ENCODE measurements at regions not wholly inside any gene's neighbourhood (a gene's known extent, or its start where the extent isn't known, plus 50 kb on each side); places are given as distances from the start of the nearest gene placed in this dataset.

DNA sequence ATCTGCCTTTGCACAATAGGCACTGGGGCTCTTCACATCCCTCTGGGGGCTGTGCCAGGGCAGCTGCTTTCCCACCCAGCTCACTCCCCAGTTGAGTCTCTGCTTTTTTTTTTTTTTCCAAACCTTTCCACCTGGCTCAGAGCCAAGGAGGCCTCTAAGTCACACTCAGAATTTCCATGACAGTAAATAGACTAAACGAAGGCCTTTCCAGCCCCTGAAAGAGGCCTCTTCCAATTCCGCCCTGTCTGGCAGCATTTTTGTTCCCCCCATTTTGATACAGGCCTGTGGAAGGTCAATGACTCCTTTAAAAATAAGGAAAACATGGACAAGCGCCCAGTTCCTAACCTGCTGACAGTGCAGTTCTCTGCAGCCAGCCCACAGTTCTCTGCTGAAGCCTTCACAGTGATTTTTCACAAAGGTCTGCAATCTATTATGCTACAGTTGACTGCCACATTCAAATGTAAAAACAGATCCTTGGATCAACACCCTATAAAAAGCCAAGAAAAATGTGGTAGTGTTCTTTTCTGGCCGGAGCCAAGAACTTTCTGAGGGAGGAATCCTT, 107.5 kb upstream of the SESN3 start:
- Histone ChIP-seq H3K9ac (ENCODE audit: low read depth, low read length) (peak overlapping the region; percentile 66; the same call in 1 of the 2 replicates), H3K4me1 (ENCODE audit: insufficient read depth, low read length) (peaks cover 41% of the 10 kb centered on the region), H3K27me3 (ENCODE audit: insufficient read depth, low read length) (no peaks in the 10 kb centered on the region), H3K36me3 (ENCODE audit: insufficient read depth, low read depth, low read length) (no peaks in the 10 kb centered on the region), H3K27ac (ENCODE audit: low read length) (peak overlapping the region; percentile 43), H3K9me3 (ENCODE audit: insufficient read depth, low read depth, low read length) (no peaks in the 10 kb centered on the region), H3K4me3 (ENCODE audit: low read length) (peak overlapping the region; percentile 27; the same call in 1 of the 2 replicates)

DNA sequence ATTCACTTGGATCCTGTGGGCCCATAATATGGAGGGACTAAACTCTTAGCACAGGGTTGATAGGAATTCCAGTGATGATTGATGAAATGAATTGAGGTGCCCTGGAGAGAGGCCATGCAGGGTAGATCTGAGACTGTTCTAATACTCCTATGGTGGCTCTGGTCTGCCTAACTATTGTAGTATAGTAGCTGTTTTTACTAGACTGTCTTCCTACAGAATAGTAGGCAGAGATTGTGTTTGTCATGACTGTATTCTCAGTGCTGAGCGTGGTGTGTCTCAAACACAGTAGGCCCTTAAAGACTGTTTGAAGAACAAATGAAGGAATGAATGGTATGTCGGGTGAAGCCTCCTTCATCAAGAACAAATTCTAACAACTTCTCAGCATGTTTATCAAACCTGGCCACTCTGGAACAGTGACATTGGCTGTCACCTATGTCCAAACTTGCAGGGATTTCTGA, 107.0 kb upstream of the SESN3 start:
- Histone ChIP-seq H3K9ac (ENCODE audit: low read depth, low read length) (peak overlapping the region; percentile 2; the same call in 1 of the 2 replicates), H3K4me1 (ENCODE audit: insufficient read depth, low read length) (peaks cover 41% of the 10 kb centered on the region), H3K27ac (ENCODE audit: low read length) (peak overlapping the region; percentile 13), H3K4me3 (ENCODE audit: low read length) (peak overlapping the region; percentile 27; the same call in 1 of the 2 replicates), H3K36me3 (ENCODE audit: insufficient read depth, low read depth, low read length) (no peaks in the 10 kb centered on the region), H3K27me3 (ENCODE audit: insufficient read depth, low read length) (no peaks in the 10 kb centered on the region), H3K9me3 (ENCODE audit: insufficient read depth, low read depth, low read length) (no peaks in the 10 kb centered on the region)

DNA sequence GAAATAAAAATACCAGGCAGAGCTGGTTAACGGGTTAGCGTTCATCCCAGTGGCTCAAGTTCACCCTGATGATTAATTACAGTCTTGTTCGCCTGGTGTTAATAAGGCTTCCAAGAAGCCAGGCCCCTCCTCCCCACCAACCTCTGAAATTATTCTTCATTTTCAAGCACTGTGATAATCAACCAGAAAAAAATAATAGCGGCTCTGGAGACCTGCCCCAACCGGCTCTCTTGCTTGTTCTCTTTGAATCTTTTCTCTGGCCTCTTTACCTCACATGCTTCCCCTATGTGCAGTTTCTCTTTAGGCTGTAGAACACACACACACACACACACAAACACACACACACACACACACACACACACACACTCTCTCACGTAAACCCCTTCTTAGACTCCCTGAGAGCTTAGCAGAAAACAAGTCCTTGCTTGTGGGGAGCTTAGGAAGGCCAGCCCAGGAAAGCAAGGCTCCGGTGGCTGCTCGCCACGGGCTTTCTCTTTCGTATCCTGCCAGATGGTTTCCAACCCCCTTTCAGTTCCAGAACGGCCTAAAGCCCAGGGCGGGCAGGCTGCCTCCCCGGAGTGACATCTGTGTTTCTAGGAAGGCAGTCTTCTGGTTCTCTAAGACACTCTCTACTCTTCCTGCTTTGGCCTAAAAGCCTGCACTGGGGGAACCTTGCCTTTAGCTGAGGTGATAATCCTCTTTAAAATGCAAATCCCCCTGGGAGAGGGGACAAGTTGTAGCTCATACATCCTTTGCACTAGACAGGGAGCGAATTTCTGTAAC, 106.4 kb upstream of the SESN3 start:
- Histone ChIP-seq H3K4me1 (ENCODE audit: insufficient read depth, low read length) (peaks cover 41% of the 10 kb centered on the region), H3K4me3 (ENCODE audit: low read length) (peak overlapping the region; percentile 27; the same call in 1 of the 2 replicates), H3K27ac (ENCODE audit: low read length) (peak overlapping the region; percentile 13), H3K9ac (ENCODE audit: low read depth, low read length) (peak overlapping the region; percentile 2; the same call in 1 of the 2 replicates), H3K27me3 (ENCODE audit: insufficient read depth, low read length) (no peaks in the 10 kb centered on the region), H3K36me3 (ENCODE audit: insufficient read depth, low read depth, low read length) (no peaks in the 10 kb centered on the region), H3K9me3 (ENCODE audit: insufficient read depth, low read depth, low read length) (no peaks in the 10 kb centered on the region)

DNA sequence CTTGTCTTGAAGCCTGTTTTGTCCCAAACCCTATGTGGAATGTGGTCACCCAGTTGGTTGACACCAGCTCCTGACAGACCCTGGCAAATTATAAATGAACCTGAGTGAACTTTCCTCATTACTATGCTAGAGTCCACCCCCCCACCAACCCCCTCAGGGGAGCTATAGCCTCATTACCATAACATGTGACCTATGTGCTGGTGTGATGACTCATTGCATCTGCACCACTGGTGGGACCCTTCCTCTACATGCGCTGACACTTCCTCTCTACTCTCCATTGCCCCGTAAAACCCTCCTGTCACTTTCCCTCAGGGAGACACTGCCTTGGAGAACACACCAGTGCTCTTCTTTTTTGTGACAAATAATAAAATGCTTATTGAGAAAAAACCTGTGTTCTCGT, 105.0 kb upstream of the SESN3 start:
- H3K4me3 ChIP-seq (ENCODE audit: low read length), result no peak overlapping the region
- H3K4me1 ChIP-seq (ENCODE audit: insufficient read depth, low read length), result peaks cover 41% of the 10 kb centered on the region
- no peaks in the 10 kb centered on the region for H3K27me3 ChIP-seq (ENCODE audit: insufficient read depth, low read length)
- H3K36me3 ChIP-seq (ENCODE audit: insufficient read depth, low read depth, low read length), result no peaks in the 10 kb centered on the region
- H3K9me3 ChIP-seq (ENCODE audit: insufficient read depth, low read depth, low read length), result no peaks in the 10 kb centered on the region
- no peak overlapping the region for H3K27ac ChIP-seq (ENCODE audit: low read length)
- H3K9ac ChIP-seq (ENCODE audit: low read depth, low read length), result no peak overlapping the region

DNA sequence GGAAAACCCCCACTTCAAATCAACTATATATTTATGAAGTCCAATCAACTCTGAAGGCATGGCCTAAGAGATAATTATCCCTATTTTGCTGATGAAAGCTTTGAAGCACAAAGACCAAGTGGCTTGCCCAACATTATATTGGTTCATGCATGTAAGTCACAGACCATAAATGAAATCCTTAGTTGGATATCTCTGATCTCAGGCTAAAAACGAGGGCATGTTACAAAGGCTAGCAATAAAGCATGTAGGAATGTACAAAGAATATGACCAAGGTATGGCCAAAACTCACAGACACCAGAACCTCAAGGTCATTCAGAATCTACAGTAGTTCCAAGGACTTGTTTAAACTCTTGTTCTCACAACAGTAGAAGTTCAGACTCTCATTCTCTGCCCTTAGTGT, 100.2 kb upstream of the SESN3 start:
- no peaks in the 10 kb centered on the region for H3K9me3 ChIP-seq (ENCODE audit: insufficient read depth, low read depth, low read length)
- H3K27me3 ChIP-seq (ENCODE audit: insufficient read depth, low read length), result no peaks in the 10 kb centered on the region
- no peak overlapping the region for H3K27ac ChIP-seq (ENCODE audit: low read length)
- H3K9ac ChIP-seq (ENCODE audit: low read depth, low read length), result no peak overlapping the region
- H3K36me3 ChIP-seq (ENCODE audit: insufficient read depth, low read depth, low read length), result no peaks in the 10 kb centered on the region
- no peak overlapping the region for H3K4me3 ChIP-seq (ENCODE audit: low read length)
- peaks cover 6% of the 10 kb centered on the region for H3K4me1 ChIP-seq (ENCODE audit: insufficient read depth, low read length)

DNA sequence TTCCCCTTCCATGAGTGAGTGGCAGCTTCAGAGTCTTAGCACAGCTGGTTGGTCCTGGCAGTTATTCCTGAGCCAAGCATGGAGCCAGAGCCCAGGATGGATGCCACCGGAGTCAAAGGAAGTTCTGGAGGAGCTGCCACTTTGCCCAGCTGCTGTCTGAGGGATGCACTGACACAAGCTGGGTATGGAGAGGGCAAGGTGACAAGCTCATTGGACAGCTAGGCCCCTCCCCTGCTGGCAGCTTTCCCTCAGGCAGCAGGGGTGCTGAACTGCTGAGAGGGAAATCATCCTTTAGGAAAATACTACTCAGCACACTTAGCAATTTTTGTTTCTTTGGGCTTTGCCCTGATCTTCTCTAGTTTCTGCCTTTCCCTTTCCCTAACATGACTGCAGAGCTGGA, 99.3 kb upstream of the SESN3 start:
- Histone ChIP-seq H3K27me3 (ENCODE audit: insufficient read depth, low read length) (no peaks in the 10 kb centered on the region), H3K4me1 (ENCODE audit: insufficient read depth, low read length) (no peaks in the 10 kb centered on the region), H3K4me3 (ENCODE audit: low read length) (no peak overlapping the region), H3K9ac (ENCODE audit: low read depth, low read length) (no peak overlapping the region), H3K9me3 (ENCODE audit: insufficient read depth, low read depth, low read length) (no peaks in the 10 kb centered on the region), H3K36me3 (ENCODE audit: insufficient read depth, low read depth, low read length) (no peaks in the 10 kb centered on the region), H3K27ac (ENCODE audit: low read length) (no peak overlapping the region)

DNA sequence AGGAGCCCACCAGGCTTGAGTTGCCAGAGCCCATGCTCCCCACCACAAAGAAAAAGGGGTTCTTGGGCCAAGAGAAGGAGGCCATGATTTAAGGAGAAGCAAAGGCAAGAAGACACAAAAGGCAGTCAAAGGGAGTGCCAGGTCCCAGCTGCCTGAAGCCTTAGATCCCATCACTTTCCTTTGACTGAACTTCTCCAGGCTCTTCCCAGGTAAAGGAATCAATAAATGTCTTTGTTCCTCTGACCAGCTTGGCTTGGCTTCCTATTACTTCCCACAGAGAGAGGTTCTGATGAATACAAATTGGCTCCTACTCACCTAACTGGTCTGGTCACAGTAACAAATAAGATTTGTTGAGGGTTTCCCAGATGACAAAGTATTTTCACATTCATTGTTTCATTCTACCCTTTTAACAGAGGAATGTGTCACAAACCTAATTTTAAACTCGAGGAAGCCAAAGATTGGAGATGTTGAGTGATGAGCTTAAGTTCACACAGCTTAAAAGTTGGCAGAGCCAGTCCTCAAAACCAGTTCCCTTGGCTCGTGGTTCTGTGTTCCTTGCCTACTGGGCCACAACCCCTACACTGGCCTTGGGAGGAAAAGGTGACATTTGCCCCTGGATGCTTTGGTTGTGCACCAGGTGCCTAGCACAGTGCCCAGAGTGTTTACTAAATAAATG, 96.4 kb upstream of the SESN3 start:
- H3K36me3 ChIP-seq (ENCODE audit: insufficient read depth, low read depth, low read length), result no peaks in the 10 kb centered on the region
- H3K4me1 ChIP-seq (ENCODE audit: insufficient read depth, low read length), result no peaks in the 10 kb centered on the region
- no peaks in the 10 kb centered on the region for H3K27me3 ChIP-seq (ENCODE audit: insufficient read depth, low read length)
- no peak overlapping the region for H3K27ac ChIP-seq (ENCODE audit: low read length)
- no peak overlapping the region for H3K9ac ChIP-seq (ENCODE audit: low read depth, low read length)
- H3K4me3 ChIP-seq (ENCODE audit: low read length), result no peak overlapping the region
- no peaks in the 10 kb centered on the region; the same call in 1 of the 2 replicates for H3K9me3 ChIP-seq (ENCODE audit: insufficient read depth, low read depth, low read length)

DNA sequence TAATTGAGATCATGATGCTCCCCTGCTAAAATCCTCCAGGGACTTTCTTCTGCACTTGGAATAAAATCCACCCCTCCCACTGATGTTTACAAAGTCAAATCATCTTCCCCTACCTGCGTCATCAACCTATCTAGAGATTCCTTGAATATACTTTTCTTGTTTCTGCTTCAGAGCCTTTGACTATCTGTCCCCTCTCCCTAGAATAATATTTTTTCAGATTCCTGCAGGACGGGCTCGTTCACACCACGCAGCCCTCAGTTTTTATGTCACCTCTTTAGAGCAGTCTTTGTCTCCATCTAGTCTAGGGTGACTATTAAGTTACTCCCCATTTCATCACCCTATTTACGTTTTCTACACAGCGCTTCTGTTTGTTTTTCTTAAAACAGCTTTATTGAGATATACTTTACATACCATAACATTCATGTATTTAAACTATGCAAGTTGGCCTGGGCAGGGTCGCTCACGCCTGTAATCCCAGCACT, 94.8 kb upstream of the SESN3 start:
- H3K27me3 ChIP-seq (ENCODE audit: insufficient read depth, low read length), result no peaks in the 10 kb centered on the region
- H3K4me3 ChIP-seq (ENCODE audit: low read length), result no peak overlapping the region
- H3K4me1 ChIP-seq (ENCODE audit: insufficient read depth, low read length), result no peaks in the 10 kb centered on the region
- no peaks in the 10 kb centered on the region for H3K36me3 ChIP-seq (ENCODE audit: insufficient read depth, low read depth, low read length)
- no peak overlapping the region for H3K27ac ChIP-seq (ENCODE audit: low read length)
- H3K9me3 ChIP-seq (ENCODE audit: insufficient read depth, low read depth, low read length), result no peaks in the 10 kb centered on the region; the same call in 1 of the 2 replicates
- H3K9ac ChIP-seq (ENCODE audit: low read depth, low read length), result no peak overlapping the region

DNA sequence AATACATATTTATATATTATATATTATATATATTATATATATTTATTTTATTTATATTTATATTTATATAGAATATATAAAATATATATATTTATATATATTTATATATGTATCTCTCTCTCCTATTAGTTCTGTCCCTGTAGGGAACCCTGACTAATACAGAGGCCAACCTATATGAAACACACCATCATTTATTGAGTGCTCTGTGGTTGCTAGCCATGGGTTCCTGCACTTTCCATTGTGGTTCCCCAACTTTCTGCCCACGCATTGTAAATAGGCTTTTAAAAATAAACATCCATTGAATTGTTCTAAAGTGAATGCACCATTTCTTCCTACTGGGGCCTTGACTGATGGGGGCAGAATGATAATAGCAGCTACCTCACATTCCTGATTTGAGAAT, 93.8 kb upstream of the SESN3 start:
- no peaks in the 10 kb centered on the region; the same call in 1 of the 2 replicates for H3K9me3 ChIP-seq (ENCODE audit: insufficient read depth, low read depth, low read length)
- H3K27ac ChIP-seq (ENCODE audit: low read length), result no peak overlapping the region
- no peak overlapping the region for H3K9ac ChIP-seq (ENCODE audit: low read depth, low read length)
- H3K4me3 ChIP-seq (ENCODE audit: low read length), result no peak overlapping the region
- H3K27me3 ChIP-seq (ENCODE audit: insufficient read depth, low read length), result no peaks in the 10 kb centered on the region
- no peaks in the 10 kb centered on the region for H3K36me3 ChIP-seq (ENCODE audit: insufficient read depth, low read depth, low read length)
- H3K4me1 ChIP-seq (ENCODE audit: insufficient read depth, low read length), result no peaks in the 10 kb centered on the region

DNA sequence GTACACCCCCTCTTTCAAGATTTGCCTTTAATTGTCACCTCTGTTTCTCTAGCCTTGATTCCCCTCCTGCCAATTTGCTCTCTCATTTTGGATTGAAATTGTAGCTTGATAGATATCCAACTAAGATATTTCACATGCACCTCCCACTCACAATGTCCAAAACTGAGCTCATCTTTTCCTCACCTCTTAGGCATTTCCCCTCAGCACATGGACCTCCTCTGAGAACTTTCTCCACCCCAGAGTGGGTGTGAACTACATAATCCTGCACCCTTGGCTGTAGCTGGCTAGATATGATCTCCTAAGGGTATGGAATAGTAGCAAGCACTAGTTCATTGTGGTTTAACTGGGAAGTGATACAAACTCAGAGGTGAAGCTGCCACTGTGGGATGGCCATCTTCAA, 91.5 kb upstream of the SESN3 start:
- Histone ChIP-seq H3K4me3 (ENCODE audit: low read length) (no peak overlapping the region), H3K4me1 (ENCODE audit: insufficient read depth, low read length) (no peaks in the 10 kb centered on the region), H3K9me3 (ENCODE audit: insufficient read depth, low read depth, low read length) (no peaks in the 10 kb centered on the region; the same call in 1 of the 2 replicates), H3K27me3 (ENCODE audit: insufficient read depth, low read length) (no peaks in the 10 kb centered on the region), H3K9ac (ENCODE audit: low read depth, low read length) (no peak overlapping the region), H3K27ac (ENCODE audit: low read length) (no peak overlapping the region), H3K36me3 (ENCODE audit: insufficient read depth, low read depth, low read length) (no peaks in the 10 kb centered on the region)

DNA sequence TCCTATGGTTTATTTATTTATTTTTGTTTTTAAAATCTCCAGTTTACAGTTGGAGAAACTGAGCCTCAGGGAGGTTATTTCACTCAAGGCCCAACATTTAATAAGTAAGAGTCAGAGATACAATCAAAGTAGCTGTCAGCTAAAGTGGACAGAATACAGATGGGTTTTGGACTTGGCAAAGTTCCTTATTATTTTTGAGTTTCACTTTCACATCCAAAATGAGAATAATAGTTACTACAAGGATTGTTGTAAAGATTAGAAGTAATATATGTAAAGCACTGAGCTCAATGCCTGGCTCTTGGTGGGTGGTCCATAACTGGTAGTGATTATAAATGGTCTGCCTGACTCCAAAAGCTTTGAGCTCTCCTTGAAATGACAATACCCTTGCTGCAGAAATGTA, 87.5 kb upstream of the SESN3 start:
- H3K4me3 ChIP-seq (ENCODE audit: low read length), result no peak overlapping the region
- H3K27ac ChIP-seq (ENCODE audit: low read length), result no peak overlapping the region
- H3K9ac ChIP-seq (ENCODE audit: low read depth, low read length), result no peak overlapping the region
- H3K27me3 ChIP-seq (ENCODE audit: insufficient read depth, low read length), result no peaks in the 10 kb centered on the region
- no peaks in the 10 kb centered on the region for H3K36me3 ChIP-seq (ENCODE audit: insufficient read depth, low read depth, low read length)
- no peaks in the 10 kb centered on the region for H3K4me1 ChIP-seq (ENCODE audit: insufficient read depth, low read length)
- H3K9me3 ChIP-seq (ENCODE audit: insufficient read depth, low read depth, low read length), result no peaks in the 10 kb centered on the region; the same call in 1 of the 2 replicates

All from iPS-20b (cell line).